Upper lobe of left lung (tissue), 6 donors: ENCODE measurements at regions not wholly inside any gene's neighbourhood (a gene's known extent, or its start where the extent isn't known, plus 50 kb on each side); places are given as distances from the start of the nearest gene placed in this dataset.

Experiments used
- ATAC-seq, 2 donors: fragments of 200-7000 bp; cut with Tn5 transposase; one replicate each; pipeline ENCODE4 v1.9.1; 2022; ENCODE audit warnings: mild to moderate bottlenecking in 2 of 2, moderate library complexity in 2 of 2; ENCODE audit not compliant: low FRiP score in 2 of 2
- DNase-seq, 2 donors: peaks; one replicate each; pipeline ENCODE4 v3.0.0-alpha.2; 2019 to 2020
- H3K27ac ChIP-seq, 4 donors: fragments of 200-600 bp; sonication (generic); one replicate each; pipeline ENCODE4 v1.5.1; 2016 to 2019
- H3K27me3 ChIP-seq, 4 donors: fragments of 200-600 bp; sonication (generic); one replicate each; pipeline ENCODE4 v1.5.1; 2017 to 2019
- H3K36me3 ChIP-seq, 4 donors: fragments of 200-600 bp; sonication (generic); one replicate each; pipeline ENCODE4 v1.5.1; 2016 to 2019
- H3K4me1 ChIP-seq, 4 donors: fragments of 200-600 bp; sonication (generic); one replicate each; pipeline ENCODE4 v1.5.1; 2018 to 2019
- H3K4me3 ChIP-seq, 4 donors: fragments of 200-600 bp; sonication (generic); one replicate each; pipeline ENCODE4 v1.5.1; 2017 to 2019; ENCODE audit warnings: mild to moderate bottlenecking in 2 of 4, moderate library complexity in 1 of 4
- H3K9me3 ChIP-seq, 4 donors: fragments of 200-600 bp; sonication (generic); one replicate each; pipeline ENCODE4 v1.5.1; 2018 to 2019
- CTCF ChIP-seq, 6 experiments: fragments of 450-650 bp in 4 of 6; fragments of 200-600 bp in 2 of 6; sonication (generic) in 2 of 6; IDR thresholded peaks; one replicate each; pipeline ENCODE4 v1.5.1; 2016 to 2019; ENCODE audit warnings: antibody characterized with exemption in 6 of 6
- EP300 ChIP-seq, 4 donors: sonication (generic); formaldehyde crosslinking; IDR thresholded peaks; one replicate each; pipeline ENCODE4 v1.5.1; 2017; ENCODE audit warnings: antibody characterized with exemption in 4 of 4, control low read depth in 2 of 4
- POLR2A ChIP-seq, 4 donors: fragments of 450-650 bp; IDR thresholded peaks; one replicate each; pipeline ENCODE4 v1.5.1; 2016 to 2017; ENCODE audit warnings: antibody characterized with exemption in 4 of 4, mild to moderate bottlenecking in 2 of 4
- POLR2AphosphoS5 ChIP-seq, 2 donors: sonication (generic); formaldehyde crosslinking; IDR thresholded peaks; one replicate each; pipeline ENCODE4 v1.5.1; 2017; ENCODE audit warnings: antibody characterized with exemption in 2 of 2
- WGBS, 2 donors: methylation state at CpG; one replicate each; pipeline ENCODE4 v1.1.5; 2017 to 2018; 5-methylcytosine and 5-hydroxymethylcytosine counted together
- donor health status: DM: no; HTN: no; CAD: no; lungs with moderate emphysema.
- donor health status: DM: no; HTN: yes; CAD: no; lungs with severe emphysema.

- Histone ChIP-seq H3K27ac (no peak overlapping the region), H3K36me3 (no peaks in the 10 kb centered on the region), H3K27me3 (no peaks in the 10 kb centered on the region), H3K4me3 (no peak overlapping the region), H3K9me3 (peaks cover 0 to 6% (median 0%) of the 10 kb centered on the region in 4 donors), H3K4me1 (no peaks in the 10 kb centered on the region)
- ATAC-seq (no peak), DNase-seq (no peak)
- no peak for TF ChIP-seq CTCF (IDR thresholded peaks at IDR 0.05)
- no peak for TF ChIP-seq POLR2AphosphoS5 (IDR thresholded peaks at IDR 0.05)
- TF ChIP-seq POLR2A (IDR thresholded peaks at IDR 0.05) = no peak
- WGBS, 2 donors = 56 to 67% methylated on average over 2 to 3 of the region's 3 CpGs
These were observed 193.5 kb upstream of the AMOT start for GRCh38 chrX:113033966-113034680.

- Histone ChIP-seq H3K27ac (no peak overlapping the region), H3K4me1 (no peaks in the 10 kb centered on the region), H3K36me3 (no peaks in the 10 kb centered on the region), H3K4me3 (no peak overlapping the region), H3K9me3 (no peaks in the 10 kb centered on the region), H3K27me3 (no peaks in the 10 kb centered on the region)
- TF ChIP-seq POLR2AphosphoS5 (IDR thresholded peaks at IDR 0.05) (no peak), CTCF (IDR thresholded peaks at IDR 0.05) (no peak), POLR2A (IDR thresholded peaks at IDR 0.05) (no peak), EP300 (IDR thresholded peaks at IDR 0.05) (no peak)
- no peak for DNase-seq
- ATAC-seq = no peak
These were observed 179.3 kb upstream of the AMOT start for GRCh38 chrX:113019958-113020357.

GRCh38 chrX:113009837-113010236 lies 169.2 kb upstream of the AMOT start:
- TF ChIP-seq POLR2AphosphoS5 (IDR thresholded peaks at IDR 0.05) (no peak), CTCF (IDR thresholded peaks at IDR 0.05) (no peak), EP300 (IDR thresholded peaks at IDR 0.05) (no peak), POLR2A (IDR thresholded peaks at IDR 0.05) (no peak)
- Histone ChIP-seq H3K4me3 (no peak overlapping the region), H3K4me1 (no peaks in the 10 kb centered on the region), H3K36me3 (no peaks in the 10 kb centered on the region), H3K9me3 (no peaks in the 10 kb centered on the region), H3K27ac (no peak overlapping the region), H3K27me3 (no peaks in the 10 kb centered on the region)
- no peak for ATAC-seq
- 94 to 100% methylated on average over 1 of the region's 1 CpG for WGBS, 2 donors
- DNase-seq = no peak

- 51 to 83% methylated on average over 1 to 3 of the region's 3 CpGs for WGBS, 2 donors
- Histone ChIP-seq H3K4me3 (no peak overlapping the region), H3K27ac (no peak overlapping the region), H3K27me3 (no peaks in the 10 kb centered on the region), H3K36me3 (no peaks in the 10 kb centered on the region), H3K9me3 (no peaks in the 10 kb centered on the region), H3K4me1 (no peaks in the 10 kb centered on the region)
- ATAC-seq (no peak), DNase-seq (no peak)
- TF ChIP-seq POLR2A (IDR thresholded peaks at IDR 0.05) (no peak), CTCF (IDR thresholded peaks at IDR 0.05) (no peak), EP300 (IDR thresholded peaks at IDR 0.05) (no peak), POLR2AphosphoS5 (IDR thresholded peaks at IDR 0.05) (no peak)
These were observed 168.4 kb upstream of the AMOT start for GRCh38 chrX:113009029-113009428.

GRCh38 chrX:113001836-113002235 lies 161.2 kb upstream of the AMOT start:
- no peaks in the 10 kb centered on the region for H3K36me3 ChIP-seq
- 81 to 82% methylated on average over 6 of the region's 6 CpGs for WGBS, 2 donors
- no peak for TF ChIP-seq CTCF (IDR thresholded peaks at IDR 0.05)
- no peak for TF ChIP-seq POLR2A (IDR thresholded peaks at IDR 0.05)
- TF ChIP-seq EP300 (IDR thresholded peaks at IDR 0.05) = no peak
- no peak for TF ChIP-seq POLR2AphosphoS5 (IDR thresholded peaks at IDR 0.05)

More at GRCh38 chrX:113001836-113002235, 161.2 kb upstream of the AMOT start:
- Histone ChIP-seq H3K4me3 (no peak overlapping the region), H3K9me3 (no peaks in the 10 kb centered on the region), H3K4me1 (no peaks in the 10 kb centered on the region), H3K27ac (no peak overlapping the region), H3K27me3 (no peaks in the 10 kb centered on the region)
- DNase-seq = no peak
- ATAC-seq = no peak
